ENCODE measurements at regions not wholly inside any gene's neighbourhood (a gene's known extent, or its start where the extent isn't known, plus 50 kb on each side); places are given as distances from the start of the nearest gene placed in this dataset.

- DNase-seq, result no peak
- Histone ChIP-seq H3K4me3 (no peak overlapping the region), H3K36me3 (no peaks in the 10 kb centered on the region), H3K4me1 (ENCODE audit: insufficient read depth) (no peaks in the 10 kb centered on the region), H3K27me3 (no peaks in the 10 kb centered on the region), H3K9me3 (no peaks in the 10 kb centered on the region), H3K27ac (no peak overlapping the region)
- WGBS, 3 donors, result 85% methylated on average over 1 of the region's 1 CpG
- TF ChIP-seq POLR2A (IDR thresholded peaks at IDR 0.05) (no peak), CTCF (IDR thresholded peaks at IDR 0.05) (no peak), EP300 (IDR thresholded peaks at IDR 0.05) (no peak)
- intact Hi-C loops (cut with DNase I), result no loop called here
Observed at GRCh38 chr2:154945984-154946383, 247.5 kb downstream of the KCNJ3 start.

GRCh38 chr2:154941379-154941778 is 242.9 kb downstream of the KCNJ3 start:
- H3K4me1 ChIP-seq (ENCODE audit: insufficient read depth), result no peaks in the 10 kb centered on the region
- no peak for DNase-seq
- intact Hi-C loops (cut with DNase I), result no loop called here
- no peaks in the 10 kb centered on the region for H3K36me3 ChIP-seq
- no peak for TF ChIP-seq EP300 (IDR thresholded peaks at IDR 0.05)
- TF ChIP-seq CTCF (IDR thresholded peaks at IDR 0.05), result no peak
- TF ChIP-seq POLR2A (IDR thresholded peaks at IDR 0.05), result no peak
- no peaks in the 10 kb centered on the region for H3K27me3 ChIP-seq
- H3K9me3 ChIP-seq, result no peaks in the 10 kb centered on the region
- H3K4me3 ChIP-seq, result no peak overlapping the region
- no peak overlapping the region for H3K27ac ChIP-seq

- WGBS, 3 donors, result 84 to 94% (median 89%) methylated on average over 1 of the region's 1 CpG
- TF ChIP-seq EP300 (IDR thresholded peaks at IDR 0.05) (no peak), CTCF (IDR thresholded peaks at IDR 0.05) (no peak), POLR2A (IDR thresholded peaks at IDR 0.05) (no peak)
- no peaks in the 10 kb centered on the region for H3K4me1 ChIP-seq (ENCODE audit: insufficient read depth)
Observed at GRCh38 chr2:154934213-154934612, 235.7 kb downstream of the KCNJ3 start.

GRCh38 chr2:154924531-154924930 is 226.0 kb downstream of the KCNJ3 start:
- intact Hi-C loops (cut with DNase I), result no loop called here
- no peak overlapping the region for H3K4me3 ChIP-seq
- H3K4me1 ChIP-seq (ENCODE audit: insufficient read depth), result no peaks in the 10 kb centered on the region
- H3K27me3 ChIP-seq, result no peaks in the 10 kb centered on the region
- TF ChIP-seq CTCF (IDR thresholded peaks at IDR 0.05) (no peak), POLR2A (IDR thresholded peaks at IDR 0.05) (no peak), EP300 (IDR thresholded peaks at IDR 0.05) (no peak)
- DNase-seq, result no peak
- no peaks in the 10 kb centered on the region for H3K36me3 ChIP-seq
- no peaks in the 10 kb centered on the region for H3K9me3 ChIP-seq
- H3K27ac ChIP-seq, result no peak overlapping the region
- 90 to 98% (median 92%) methylated on average over 3 of the region's 3 CpGs for WGBS, 3 donors

More at GRCh38 chr2:154934213-154934612, 235.7 kb downstream of the KCNJ3 start:
- H3K36me3 ChIP-seq, result no peaks in the 10 kb centered on the region
- H3K27me3 ChIP-seq, result no peaks in the 10 kb centered on the region
- no peak overlapping the region for H3K27ac ChIP-seq
- DNase-seq, result no peak
- no peak overlapping the region for H3K4me3 ChIP-seq
- H3K9me3 ChIP-seq, result peaks cover 0 to 3% of the 10 kb centered on the region in 2 donors
- intact Hi-C loops (cut with DNase I), result no loop called here

- intact Hi-C loops (cut with DNase I), result no loop called here
- no peaks in the 10 kb centered on the region for H3K4me1 ChIP-seq (ENCODE audit: insufficient read depth)
- TF ChIP-seq EP300 (IDR thresholded peaks at IDR 0.05), result no peak
- DNase-seq, result no peak
- no peaks in the 10 kb centered on the region for H3K27me3 ChIP-seq
- 29 to 61% (median 47%) methylated on average over 3 of the region's 3 CpGs for WGBS, 3 donors
- no peak overlapping the region for H3K4me3 ChIP-seq
- no peak overlapping the region for H3K27ac ChIP-seq
- H3K36me3 ChIP-seq, result no peaks in the 10 kb centered on the region
- no peaks in the 10 kb centered on the region for H3K9me3 ChIP-seq
Observed at GRCh38 chr2:154914561-154914960, 216.1 kb downstream of the KCNJ3 start.

Data from ovary (tissue), 7 donors.